CD4-positive, alpha-beta T cell treated with Interleukin-4 for 1 hour (primary cell): ENCODE measurements at regions not wholly inside any gene's neighbourhood (a gene's known extent, or its start where the extent isn't known, plus 50 kb on each side); places are given as distances from the start of the nearest gene placed in this dataset.
A peak's percentile ranks its signal among the peaks of the same experiment; 100 is the strongest.
"Not testable (repeated sequence)": the region's sequence is repeated elsewhere in the genome, so short reads cannot be mapped to it uniquely, and the experiment has no call there.

ENCODE experiments used
- DNase-seq, 2 donors: peaks; one replicate each; pipeline ENCODE4 v3.0.0-alpha.2; 2020 to 2022

- DNase-seq = no peak
Observed at GRCh38 chr10:100642295-100642994, 102.9 kb upstream of the PAX2 start.

DNA sequence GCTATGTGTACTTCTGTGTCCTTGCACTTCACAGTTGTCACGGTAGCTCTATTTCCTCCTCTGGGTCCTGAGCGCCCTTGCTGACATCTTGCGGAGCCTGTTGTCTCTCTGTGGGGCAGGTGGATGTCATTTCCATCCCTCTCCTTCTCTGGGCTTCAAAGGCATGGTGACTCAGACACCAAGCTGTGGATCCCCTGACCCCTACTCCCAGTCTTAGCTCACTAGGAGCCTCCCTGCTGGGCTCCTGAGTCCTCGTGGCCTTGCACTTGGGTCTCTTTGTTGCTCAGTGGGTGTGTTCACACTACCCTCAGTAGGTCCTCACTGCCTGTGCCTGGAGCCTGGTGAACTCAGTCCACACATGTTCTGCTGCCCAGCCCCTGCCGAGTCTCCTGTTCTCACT, 100.3 kb upstream of the PAX2 start:
- DNase-seq = no peak

- no peak for DNase-seq
Observed at GRCh38 chr10:100645613-100646392, 99.6 kb upstream of the PAX2 start.

GRCh38 chr10:100647928-100648327, 97.5 kb upstream of the PAX2 start:
- DNase-seq = no peak

DNA sequence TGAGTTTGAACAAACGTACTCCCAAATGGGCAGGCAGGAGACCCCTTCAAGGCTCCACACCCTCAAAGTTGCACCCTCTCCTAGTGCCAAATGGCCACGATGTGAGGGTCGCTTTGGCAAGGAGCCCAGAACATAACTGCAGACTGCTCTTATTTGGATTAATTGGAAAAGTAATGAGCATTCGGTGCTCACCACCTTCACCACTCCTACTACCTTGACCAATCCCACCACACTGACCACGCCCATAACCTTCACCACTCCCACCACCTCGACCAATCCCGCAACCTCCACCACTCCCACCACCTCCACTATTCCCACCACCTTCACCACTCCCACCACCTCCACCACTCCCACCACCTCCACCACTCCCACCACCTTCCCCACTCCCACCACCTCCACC, 94.7 kb upstream of the PAX2 start:
- no peak for DNase-seq

GRCh38 chr10:100651099-100651498, 94.3 kb upstream of the PAX2 start:
- not testable (repeated sequence) for DNase-seq

DNA sequence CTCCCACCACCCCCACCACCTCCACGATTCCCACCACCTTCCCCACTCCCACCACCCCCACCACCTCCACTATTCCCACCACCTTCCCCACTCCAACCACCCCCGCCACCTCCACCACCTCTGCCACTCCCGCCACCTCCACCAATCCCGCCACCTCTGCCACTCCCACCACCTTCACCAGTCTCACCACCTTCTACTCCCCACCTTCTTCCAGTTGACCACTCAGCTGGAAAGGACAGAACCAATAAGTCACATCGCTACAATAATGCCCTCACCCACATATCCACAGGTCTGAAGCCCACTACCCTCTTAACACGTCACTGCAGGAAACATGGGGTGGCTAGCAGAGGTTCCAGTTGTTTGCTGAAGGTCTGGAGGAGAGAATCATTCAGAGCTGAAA, 93.5 kb upstream of the PAX2 start:
- DNase-seq = no peak

DNA sequence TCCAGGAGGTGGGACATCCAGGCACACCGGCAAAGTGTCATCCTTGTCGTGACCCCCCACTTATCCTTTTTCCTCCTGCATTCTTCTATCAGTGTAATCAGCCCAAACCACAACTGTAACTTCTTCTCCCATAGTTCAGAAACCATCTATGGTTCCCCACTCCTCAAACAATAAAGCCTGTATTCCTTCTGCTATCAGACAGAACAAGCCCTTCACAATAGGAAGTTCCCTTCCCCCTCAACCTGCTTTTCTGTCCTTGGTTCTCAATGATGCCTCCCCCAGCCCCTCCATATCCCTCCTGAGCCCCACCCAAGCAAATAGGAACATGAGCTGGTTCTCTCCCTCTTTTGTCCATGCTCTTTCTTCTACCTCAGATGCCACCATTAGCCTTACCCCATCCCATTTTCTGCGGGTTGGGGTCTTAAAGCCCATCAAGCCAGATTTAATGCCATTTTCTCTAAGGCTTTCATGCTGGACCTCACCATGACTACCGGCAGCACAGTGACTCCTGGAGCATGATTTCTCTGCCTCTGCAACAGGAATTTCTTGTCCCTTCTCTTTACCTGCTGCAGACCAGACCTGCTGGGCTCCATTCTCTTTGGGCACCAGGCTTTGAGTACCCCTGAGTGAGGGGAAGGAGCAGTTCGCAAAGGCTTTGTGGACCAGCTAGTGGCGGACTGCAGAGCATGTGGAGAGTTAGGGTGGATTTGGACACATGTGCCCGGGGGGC, 92.8 kb upstream of the PAX2 start:
- no peak for DNase-seq

DNA sequence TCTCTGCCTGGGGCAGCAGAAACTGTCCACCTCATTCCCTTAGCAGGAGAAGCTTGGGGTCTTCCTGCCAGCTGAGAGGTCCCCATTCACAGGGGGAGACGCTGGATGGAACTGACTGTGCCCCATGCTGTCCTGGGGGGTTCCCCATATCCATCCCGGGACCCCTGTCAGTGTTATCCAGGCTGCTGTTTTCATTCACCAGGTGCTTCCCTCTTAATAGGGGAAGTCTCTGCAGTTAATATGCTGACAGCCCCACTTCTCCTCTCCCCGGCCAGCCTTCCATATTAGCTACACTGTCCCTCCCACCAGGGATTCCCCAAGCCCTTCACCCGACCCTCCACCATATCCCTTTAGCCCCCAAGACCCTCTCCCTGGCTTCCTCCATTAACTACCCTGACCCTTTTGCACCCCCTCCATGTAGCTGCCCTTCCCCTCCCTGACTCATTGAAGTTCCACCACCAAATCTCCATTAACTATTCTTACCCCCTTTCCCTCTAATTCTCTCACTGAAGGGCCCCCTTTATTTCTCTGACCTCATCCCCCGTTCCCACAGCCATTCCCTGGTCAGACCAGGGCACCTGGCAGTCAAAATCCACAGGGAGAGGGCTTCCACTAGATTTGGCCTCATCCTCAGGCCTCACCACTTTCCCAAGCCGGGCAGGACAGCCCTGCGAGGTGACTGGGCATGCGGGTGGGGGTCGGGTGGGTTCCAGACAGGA, 92.0 kb upstream of the PAX2 start:
- no peak for DNase-seq

DNA sequence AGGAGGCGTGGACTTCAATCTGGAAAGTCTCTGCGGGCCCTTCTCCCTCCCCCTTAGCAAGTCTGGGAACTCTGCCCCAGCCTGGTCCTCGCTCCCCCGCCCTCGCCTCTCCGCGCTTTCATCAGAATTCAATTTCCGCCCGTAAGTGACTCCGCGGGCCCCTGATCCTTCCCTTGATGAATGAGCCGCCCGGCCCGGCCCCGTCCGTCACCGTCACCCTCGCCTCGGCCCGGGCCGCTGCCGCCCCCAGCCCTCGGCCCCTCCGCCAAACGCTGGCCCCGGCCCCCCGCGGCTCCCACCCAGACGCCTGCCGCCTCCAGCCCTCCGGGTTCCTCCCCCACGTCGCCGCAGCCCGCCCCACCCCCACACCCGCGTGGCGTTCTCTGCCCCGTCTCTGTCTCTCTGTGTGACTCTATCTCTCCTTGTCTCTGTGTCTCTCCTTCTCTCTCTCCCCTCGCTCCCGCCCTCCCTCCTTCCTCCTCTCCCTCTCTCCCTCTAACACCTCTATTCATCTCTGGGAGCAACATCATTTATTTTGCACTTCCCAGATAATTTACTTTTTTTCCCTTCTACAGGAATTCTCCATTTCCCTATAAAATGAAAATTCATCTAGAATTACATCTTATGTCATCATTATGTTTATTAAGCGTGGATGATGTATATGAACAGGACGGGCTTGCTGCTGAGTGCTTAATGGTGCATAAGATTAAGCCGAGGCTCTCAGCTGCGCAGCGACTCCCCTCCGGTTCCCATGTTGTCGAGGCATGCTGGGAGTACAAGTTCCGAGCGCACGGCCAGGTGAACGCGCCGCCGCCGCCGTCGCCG, 91.2 kb upstream of the PAX2 start:
- DNase-seq = peak in 1 of 2 donors; percentile 15

GRCh38 chr10:100654782-100655325, 90.5 kb upstream of the PAX2 start:
- peak in 1 of 2 donors; percentile 12 for DNase-seq

DNA sequence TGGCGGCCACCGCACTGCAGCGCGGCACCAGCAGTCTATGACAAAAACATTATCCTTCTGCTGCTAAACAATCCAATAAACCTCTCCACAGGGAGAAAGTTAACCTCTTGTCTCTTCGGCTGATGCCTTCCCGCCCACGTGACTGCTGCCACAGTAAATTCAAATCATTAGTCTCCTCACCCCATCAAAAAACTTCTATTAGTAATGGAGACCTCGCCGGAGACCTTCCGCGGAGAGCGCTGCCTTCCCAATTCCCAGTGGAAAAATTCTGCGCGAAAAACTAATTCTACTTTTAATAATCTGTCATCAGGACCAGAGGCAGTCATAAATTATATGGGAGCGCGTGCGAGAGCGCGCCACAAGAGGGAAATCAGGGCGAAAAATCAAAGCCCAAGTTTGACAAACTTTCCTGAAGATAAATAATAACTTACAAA, 90.0 kb upstream of the PAX2 start:
- DNase-seq = no peak

DNA sequence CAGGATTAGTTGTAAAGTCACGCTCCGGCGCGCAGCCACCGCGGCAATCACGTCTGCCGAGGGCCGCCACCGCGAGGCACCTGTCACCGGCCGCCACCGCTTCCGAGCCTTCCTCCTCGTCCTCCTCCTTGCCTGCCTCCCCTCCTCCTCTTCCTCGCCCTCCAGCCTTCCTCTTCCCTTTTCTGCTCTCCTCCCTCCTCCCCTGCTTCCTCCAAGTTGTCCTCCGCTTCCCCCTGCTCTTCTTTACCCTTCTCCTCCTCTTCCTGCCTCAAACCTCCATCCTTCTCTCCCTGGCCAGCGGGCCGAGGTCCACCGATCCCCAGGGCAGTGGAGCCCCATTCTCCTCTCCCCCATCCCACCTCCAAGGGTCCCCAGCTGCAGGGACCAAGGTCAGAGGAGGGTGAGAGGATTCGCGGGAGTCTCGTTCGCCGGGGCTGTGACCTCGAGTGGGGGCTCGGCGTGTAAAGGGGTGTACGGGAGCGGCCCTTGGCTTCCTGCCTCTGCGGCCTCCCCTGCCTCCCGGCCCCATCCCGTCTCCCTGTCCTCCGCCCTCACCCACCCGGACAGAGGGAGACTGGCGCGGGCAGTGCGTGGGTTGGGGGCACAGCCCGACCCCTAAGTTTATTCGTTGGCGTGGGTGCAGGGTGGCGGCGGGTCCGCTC, 89.5 kb upstream of the PAX2 start:
- no peak for DNase-seq

DNA sequence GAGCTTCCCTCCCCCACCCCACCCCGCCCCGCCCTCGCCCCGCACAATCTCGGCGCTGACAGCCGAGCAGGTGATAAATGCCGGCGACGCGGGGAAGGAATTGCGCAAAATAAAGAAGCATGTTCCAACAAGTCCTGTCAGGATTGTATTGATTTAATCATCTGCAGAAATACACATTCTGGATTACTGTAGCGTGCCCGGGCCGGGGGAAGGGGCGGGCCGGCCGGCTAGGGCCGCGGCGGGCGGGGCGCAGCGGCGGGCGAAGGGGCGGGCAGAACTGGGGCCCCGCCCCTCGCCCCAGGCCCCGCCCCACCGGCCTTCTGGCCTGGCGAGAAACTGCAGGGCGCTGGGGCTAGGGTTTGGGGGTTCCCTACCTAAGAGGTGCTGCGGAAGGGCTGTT, 88.9 kb upstream of the PAX2 start:
- no peak for DNase-seq

DNA sequence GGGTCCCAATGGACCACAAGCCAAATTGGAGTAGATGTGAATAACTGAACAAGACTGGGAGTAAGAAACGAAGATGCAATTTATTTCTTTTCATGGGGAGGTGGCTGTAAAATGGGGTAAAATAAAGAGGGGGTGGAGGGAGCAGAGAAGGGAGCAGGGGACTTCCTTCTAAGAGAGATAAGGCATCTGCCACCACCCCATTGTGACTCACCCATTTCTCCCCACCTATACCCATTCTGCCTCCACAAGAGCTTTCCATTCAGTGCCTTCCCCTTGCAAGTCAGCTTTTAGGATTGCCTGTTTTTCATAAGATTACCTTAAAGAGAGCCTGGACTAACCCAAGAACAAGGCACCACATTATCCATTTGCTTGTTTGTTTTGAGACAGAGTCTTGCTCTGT, 87.1 kb upstream of the PAX2 start:
- no peak for DNase-seq

- no peak for DNase-seq
Observed at GRCh38 chr10:100659361-100660098, 85.9 kb upstream of the PAX2 start.

GRCh38 chr10:100660365-100660764, 85.0 kb upstream of the PAX2 start:
- DNase-seq = no peak

GRCh38 chr10:100660945-100661344, 84.4 kb upstream of the PAX2 start:
- DNase-seq = no peak

- no peak for DNase-seq
Observed at GRCh38 chr10:100661520-100661919, 83.9 kb upstream of the PAX2 start.

DNA sequence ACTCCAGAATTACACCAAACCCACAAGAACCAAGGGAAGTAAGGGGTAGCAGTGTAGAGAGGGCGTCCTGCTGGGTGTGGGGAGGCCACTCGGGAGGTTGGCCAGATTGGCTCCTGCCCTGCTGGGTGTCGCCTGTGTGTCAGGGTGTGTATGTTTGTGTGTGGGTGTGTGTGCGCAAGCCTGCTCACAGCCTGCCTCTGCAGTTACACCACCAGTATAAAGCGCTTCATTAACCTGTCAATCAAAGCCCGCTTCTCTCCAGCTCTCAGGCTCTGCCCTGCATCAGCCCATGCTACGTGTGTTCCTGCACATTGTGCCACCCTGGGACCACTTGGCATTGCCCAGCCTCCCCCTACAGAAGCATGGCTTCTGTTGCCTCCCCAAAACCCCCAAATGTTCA, 83.3 kb upstream of the PAX2 start:
- no peak for DNase-seq
